GM21619 (cell line): ENCODE measurements at regions not wholly inside any gene's neighbourhood (a gene's known extent, or its start where the extent isn't known, plus 50 kb on each side); places are given as distances from the start of the nearest gene placed in this dataset.
"Not testable (repeated sequence)": the region's sequence is repeated elsewhere in the genome, so short reads cannot be mapped to it uniquely, and the experiment has no call there.

ENCODE experiments used
- ATAC-seq: cut with Tn5 transposase; IDR thresholded peaks from one replicate; pipeline ENCODE4 v1.9.1; 2021; ENCODE audit not compliant: unreplicated experiment

DNA sequence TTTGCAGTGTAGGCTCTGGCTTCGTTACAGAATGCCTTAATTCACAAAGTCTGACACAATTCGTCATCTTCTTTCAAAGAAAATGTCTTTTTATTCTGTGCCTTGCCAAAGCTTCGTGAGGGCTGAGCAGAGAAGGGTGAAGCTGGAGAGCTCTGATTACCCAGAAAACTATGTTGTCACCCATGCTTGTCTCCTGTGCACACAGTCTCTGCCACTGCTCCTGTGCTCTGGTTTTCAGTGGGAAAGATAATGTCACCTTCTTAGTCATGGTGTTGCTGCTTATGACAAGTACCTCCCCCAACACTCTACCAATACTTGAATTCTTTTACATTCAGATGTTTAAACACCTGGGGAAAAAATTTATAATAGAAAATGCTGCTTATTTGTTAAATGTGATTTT lies 509.2 kb upstream of the GRM7 start:
- ATAC-seq, result no peak

DNA sequence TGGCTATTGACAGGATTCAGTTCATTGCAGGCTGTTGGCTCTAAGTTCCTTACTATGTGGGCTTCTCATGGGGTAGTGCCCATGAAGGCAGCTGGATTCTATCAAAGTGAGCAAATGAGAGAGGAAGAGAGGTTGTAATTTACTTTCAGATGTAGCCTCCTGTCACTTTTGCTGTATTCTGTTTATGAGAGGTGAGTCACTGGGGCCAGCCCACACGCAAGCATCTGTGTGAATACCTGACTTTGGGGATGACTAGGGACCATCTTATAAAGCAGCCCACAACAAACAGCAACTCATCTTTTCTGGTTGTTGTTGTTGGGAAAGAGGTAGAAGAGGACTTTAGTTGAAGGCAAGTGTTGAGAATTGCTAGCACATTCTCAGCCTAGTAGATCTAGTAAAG lies 506.3 kb upstream of the GRM7 start:
- ATAC-seq, result no peak

DNA sequence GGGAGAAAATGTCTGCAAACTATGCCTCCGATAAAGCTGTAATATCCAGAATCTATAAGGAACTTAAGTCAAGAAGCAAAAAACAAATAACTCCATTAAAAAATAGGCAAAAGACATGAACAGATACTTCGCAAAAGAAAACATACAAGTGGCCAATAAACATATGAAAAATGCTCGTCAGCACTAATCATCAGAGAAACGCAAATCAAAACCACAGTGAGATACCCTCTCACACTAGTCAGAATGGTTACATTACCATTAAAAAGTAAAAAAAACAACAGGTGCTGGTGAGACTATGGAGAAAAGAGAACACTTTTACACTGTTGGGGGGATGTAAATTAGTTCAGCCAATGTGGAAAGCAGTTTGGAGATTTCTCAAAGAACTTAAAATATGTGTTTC lies 498.5 kb upstream of the GRM7 start:
- ATAC-seq, result no peak

DNA sequence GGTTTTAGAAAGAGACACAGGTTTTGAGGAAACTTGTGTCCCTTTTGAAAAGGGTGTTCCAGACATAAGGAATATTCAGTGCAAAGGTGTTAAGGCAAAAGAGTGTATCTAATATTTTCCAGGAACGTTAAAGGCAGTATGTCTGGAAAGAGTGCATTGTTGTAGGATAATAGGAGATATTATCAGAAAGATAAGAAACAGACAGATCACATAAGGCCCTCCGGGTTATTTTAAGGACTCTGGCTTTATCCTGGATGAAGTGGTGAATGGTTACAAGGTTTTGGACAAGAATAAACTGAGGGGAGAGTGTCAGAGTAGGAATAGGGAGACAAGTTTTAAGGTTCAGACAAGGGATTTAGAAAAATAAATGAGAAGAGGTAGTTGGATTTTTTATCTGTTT lies 493.7 kb upstream of the GRM7 start:
- ATAC-seq, result no peak

DNA sequence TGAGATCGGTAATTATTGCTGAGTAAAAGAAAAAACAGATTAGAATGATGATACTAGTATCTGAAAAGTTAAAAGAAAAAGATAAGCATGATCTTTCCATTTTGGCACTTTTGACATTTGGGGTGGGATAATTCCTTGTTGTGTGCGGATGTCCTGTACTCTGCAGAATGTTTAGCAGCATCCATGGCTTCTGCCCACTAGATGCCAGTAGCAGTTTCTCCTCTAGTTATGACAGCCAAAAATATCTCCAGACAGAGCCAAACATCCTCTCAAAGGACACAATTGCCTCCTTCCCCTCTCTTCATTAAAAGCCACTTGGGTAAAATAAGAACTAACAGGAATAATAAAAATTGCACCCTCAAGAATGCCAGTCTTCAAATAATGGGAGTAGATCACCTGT lies 468.8 kb upstream of the GRM7 start:
- ATAC-seq, result no peak

DNA sequence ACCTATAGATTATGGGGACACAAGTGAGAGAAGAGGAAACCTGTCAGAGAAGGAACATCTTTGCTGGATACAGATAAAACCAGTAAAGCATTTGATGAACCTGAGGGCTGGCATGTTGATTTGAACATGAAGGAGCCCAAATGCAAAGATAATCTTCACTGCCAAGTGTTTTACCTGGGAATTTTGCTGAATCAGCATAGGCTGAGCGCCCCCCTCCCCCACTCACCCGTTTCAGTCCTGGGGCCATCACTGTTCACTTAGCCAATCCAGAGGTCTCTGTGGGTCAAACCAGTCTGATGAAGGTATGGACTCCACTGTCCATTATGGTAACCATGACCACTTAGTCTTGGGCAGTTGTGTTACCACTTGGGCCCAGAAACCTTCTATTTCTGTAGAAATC lies 466.0 kb upstream of the GRM7 start:
- ATAC-seq, result no peak

DNA sequence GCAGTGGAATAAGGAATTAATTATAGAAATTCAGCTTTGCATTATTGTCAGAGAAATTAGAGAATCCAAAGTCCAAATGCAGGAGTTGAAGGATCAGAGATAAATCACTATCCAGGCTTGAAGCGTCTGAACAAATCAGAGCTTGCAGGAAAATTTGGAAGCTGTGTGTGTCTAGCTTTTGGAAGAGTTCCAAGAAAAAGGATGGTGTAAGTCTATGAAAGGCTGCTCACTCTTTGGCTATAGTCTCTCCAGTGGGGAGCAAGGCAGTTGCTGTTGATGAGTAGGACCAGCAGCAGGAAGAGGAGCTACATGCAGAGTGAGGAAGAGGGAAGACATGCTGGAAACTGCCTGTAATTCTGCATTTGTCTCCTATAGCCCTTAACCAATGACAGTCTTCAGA lies 464.3 kb upstream of the GRM7 start:
- ATAC-seq, result no peak

DNA sequence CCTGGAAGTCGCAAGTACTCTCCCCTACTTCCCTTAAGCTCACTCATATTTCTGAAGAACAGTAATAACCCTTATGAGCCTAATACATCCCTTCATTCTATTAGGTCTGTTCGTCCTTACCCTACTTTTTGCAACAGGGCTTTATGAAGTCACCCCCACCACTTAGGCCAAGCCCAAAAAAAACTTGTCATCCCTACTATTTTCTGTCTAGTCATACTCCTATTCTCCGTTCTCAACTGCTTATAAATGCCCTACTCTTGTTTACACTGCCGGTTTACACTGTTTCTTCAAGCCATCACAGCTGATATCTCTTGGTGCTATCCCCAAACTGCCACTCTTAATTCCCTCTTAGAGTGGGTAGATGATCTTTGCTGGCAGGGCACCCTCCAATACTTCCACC lies 458.2 kb upstream of the GRM7 start:
- not testable (repeated sequence) for ATAC-seq

DNA sequence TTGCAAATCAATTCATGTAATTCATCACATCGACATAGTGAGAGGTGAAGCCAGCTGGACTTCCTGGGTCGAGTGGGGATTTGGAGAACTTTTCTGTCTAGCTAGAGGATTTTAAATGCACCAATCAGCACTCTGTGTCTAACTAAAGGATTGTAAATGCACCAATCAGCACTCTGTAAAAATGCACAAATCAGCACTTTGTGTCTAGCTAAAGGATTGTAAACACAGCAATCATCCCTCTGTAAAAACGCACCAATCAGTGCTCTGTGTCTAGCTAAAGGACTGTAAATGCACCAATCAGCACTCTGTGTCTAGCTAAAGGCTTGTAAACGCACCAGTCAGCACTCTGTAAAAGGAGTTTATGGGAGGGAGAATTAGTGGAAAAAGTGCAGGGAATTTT lies 454.0 kb upstream of the GRM7 start:
- ATAC-seq, result not testable (repeated sequence)

DNA sequence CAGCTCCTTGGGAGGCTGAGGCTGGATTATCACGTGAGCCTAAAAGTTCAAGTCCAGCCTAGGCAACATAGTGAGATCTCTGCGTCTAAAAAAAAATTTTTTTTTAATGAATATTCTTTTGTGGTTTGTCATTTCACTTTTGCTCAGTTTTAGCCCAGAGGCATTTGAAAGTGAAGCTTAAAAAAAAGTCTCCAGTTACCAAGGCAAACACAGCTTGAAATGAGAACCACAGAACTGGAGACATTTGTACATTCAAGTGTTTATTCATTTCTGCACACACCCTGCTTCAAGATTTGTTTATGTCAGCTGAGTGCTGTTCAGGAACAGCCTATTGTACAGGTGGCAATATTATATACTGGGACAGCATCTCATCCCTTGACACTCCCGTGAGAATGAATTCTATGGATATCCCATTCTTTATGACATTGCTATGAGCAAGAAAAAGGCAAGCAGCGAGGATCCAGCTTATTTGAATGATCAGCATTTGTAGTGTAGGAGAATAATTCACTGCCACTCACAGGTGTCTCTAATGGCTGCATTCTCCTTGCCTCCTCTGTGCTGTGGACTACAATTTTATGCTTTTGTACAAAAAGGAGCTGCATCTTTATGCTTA lies 444.8 kb upstream of the GRM7 start:
- ATAC-seq, result no peak

DNA sequence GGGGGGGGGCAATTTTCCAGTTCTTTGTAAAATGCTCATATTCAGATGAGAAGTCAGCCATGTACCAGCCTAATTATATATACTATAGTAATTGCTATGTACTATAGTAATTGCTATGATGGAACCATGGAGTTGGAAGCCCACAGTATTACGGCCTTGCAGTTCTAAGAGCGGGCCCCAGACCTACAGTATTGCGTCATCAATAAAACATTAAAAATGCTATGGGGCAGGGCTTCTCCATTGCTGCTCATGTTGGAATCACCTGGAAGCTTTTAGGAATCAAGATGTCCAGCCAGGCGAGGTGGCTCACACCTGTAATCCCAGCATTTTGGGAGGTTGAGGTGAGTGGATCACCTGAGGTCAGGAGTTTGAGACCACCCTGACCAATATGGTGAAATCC lies 443.7 kb upstream of the GRM7 start:
- ATAC-seq, result no peak

DNA sequence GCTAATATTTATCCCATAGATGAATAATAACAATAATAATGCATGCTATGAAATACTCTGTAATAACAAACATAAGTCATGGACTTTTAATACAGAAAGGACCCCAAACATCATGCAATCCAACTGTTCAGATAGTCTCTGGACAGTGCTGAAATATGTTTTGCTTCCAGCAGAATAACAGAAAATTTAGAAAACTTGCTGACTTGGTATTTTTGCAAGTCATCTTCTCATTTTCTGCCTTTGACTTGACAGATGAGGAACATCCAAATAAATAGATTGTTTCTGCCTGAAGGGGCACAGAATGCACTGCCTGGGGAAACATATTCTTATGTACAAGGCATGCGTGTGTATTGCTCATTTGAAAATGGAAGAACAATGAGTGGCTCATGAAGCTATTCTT lies 442.4 kb upstream of the GRM7 start:
- ATAC-seq, result no peak

DNA sequence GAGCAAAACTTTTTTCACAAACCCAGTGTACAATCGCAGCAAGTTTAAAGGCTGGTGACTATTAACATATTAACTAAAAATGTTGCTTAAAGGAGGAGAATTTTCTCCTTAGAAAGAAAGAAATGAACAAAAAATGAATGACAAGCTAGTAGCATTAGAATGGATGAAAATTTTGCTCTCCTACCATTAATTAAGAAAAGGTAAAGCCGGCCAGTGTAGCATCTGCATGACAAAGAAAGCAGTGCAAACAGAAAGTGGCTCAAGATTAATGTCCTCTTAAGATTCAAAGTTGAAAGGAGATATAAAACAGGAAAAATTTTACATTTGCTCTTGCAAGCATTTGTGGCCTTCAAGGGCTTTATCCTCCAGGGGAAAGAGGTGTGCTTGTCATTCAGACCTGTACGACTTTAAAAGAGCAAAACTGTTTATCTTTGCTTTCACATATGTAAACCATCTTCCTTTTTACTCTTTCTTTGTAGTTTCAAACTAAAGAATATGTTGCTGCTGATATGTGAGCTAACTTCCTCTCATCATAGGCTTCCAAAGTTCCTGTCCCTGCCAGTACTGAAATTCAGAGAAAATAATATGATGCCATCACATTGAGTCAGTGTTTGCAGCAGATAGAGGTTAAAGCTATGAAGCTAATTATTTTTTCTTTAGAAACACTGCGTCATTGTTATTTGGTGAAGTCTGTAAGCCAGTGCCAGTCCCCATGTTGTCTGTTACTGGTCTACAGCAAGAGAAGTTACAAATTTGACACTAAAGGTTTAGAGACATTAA lies 439.1 kb upstream of the GRM7 start:
- no peak for ATAC-seq

DNA sequence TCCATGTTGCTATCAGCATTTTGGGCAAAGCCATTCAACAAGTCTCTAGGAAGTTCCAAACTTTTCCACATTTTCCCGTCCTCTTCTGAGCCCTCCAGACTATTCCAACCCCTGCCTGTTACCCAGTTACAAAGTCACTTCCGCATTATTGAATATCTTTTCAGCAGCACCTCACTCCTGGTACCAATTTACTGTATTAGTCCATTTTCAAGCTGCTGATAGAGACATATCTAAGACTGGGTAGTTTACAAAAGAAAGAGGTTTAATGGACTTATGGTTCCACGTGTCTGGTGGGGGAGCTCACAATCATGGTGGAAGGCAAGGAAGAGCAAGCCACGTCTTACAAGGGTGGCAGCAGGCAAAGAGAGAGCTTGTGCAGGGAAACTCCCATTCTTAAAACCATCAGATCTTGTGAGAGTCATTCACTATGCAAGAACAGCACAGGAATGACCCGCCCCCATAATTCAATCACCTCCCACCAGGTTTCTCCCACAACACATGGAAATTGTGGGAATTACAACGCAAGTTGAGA lies 435.6 kb upstream of the GRM7 start:
- ATAC-seq, result no peak

DNA sequence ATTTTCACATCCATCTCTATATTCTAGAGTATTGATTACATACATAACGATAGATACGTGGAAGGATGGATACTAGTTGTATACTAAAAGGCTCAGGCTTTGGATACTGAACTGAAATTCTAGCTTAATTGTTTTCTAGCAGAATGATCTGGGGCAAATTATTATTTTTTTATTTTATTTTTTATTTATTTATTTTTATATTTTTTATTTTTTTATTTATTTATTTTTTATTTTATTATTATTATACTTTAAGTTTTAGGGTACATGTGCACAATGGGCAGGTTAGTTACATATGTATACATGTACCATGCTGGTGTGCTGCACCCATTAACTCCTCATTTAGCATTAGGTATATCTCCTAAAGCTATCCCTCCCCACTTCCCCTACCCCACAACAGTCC lies 432.6 kb upstream of the GRM7 start:
- not testable (repeated sequence) for ATAC-seq

DNA sequence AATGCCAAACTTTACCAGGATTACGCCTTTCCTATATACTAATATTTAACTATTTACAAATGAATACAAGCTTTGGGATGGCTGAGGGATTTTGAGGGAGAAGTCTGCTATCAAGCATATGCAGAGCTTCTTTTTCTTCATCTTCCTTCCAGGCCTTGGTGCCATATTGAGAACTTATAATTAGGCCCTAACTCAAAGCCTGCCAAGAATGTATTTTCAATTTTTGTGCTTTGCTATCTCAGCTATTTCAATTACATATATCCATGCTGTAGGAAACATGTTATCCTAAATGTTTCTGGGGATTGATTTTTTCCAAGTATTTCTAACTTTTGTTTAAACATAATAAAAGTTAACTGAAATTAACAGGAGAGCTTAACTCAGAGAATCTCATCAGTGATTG lies 425.0 kb upstream of the GRM7 start:
- no peak for ATAC-seq

DNA sequence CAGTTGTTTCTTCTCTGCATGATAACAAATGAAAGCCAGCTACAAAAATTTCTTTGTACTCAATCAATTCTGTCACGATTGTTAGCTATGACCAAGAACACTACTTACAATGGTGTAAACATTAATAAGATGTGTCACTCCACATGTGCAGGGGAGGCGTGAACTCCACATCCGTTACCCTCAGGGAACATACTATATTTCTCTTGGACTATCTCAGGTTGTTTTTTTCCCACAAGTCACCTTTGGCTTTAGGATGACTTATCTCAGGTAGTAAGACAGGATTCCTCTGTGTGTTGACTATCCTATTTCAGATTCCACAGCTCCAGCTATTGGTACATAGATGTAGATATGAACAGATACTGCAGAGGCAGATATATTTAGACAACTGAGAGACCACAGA lies 423.3 kb upstream of the GRM7 start:
- ATAC-seq, result no peak

DNA sequence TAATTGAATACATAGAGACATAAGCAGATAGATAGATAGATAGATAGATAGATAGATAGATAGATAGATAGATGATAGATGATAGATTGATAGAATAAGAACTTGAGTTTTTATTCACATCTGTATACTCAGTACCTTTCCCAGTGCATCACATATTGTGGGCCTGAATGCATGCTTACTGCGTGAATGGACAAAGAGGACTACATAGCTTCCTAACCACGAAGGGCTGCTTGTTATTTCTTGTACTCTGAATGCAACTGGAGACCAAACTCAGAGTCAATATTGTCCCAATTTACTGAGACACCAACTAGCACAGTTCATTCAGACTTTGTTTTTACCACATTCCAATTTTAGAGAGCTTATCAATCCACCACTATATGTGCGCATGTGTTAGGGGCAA lies 422.9 kb upstream of the GRM7 start:
- ATAC-seq, result no peak

DNA sequence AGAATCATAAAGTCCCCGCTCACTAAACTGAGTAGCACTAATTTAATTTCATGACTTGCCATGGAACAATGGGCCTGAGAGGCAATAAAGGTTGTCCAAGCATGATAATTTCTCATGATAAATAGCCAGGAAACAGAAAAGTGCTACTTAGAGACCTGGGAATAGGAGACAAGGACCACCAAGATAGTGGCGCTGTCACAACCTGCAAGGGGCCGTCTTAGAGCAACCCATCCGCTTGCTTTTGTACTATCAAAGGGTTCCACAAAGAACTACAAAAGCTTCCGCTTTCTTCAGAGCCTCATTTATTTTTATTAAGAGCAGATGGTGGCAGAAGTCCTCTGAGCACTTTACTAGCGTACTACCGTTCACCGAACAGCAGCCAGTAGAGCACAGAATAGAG lies 421.7 kb upstream of the GRM7 start:
- ATAC-seq, result no peak

DNA sequence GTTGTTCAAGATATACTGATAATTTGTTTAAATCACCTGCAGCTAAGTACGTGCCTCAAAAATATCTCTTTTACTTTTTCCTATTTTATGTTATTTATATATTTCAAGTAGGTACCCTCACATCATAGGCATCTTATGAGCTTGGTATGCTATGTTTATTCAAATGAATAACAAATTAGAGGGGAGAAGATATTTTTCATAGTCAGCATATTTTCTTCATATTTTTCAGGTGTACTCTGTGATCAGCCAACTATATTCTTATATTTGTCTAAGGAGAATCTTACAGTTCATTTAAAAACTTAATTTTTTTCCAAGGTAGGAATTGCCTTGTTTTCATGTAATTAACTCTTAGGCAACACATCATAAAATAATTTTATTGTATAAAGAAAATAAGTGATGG lies 421.1 kb upstream of the GRM7 start:
- no peak for ATAC-seq

DNA sequence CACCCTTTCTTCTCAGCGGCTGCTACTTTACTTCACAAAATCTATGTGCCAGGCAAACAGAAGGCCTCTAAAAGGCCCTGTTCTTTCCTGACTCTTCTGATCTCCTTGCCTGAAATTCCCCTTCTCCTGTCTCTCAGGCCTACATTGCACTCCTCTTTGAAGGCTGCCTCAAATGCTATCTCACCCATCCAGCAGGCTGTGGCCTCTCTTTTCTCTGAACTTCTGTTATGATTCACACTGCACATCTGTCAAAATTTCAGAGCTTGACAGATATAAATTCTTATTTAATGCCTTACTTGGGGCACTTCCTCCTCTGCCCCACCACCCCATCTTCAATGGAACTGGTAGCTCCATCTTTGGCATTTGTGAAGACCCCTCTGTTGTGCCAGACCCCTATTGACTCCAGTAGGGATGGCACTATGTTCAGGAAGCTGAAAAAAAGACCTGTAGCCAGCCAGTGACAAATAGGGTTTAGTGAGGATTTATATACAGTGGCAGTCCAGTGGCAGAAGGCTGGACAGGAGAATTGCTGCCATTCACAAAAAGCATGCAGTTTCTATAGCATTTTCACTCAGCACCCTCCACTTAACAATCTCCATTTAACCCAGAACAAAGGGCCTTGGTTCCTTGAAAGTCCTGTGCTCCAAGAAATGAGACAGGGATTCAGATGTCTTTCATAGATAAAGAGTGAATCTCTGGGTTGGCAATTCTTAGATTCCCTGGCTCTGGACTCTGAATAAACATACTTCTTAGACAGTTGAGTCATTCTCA lies 415.8 kb upstream of the GRM7 start:
- ATAC-seq, result no peak
